Mucosa of descending colon (tissue), 3 donors: ENCODE measurements at regions not wholly inside any gene's neighbourhood (a gene's known extent, or its start where the extent isn't known, plus 50 kb on each side); places are given as distances from the start of the nearest gene placed in this dataset.

Source experiments
- ATAC-seq: fragments of 200-7000 bp; cut with Tn5 transposase; one replicate; pipeline ENCODE4 v1.9.1; 2020; ENCODE audit warnings: mild to moderate bottlenecking, moderate library complexity
- DNase-seq, 3 donors: peaks; one replicate each; pipeline ENCODE4 v3.0.0-alpha.2; 2020
- H3K36me3 ChIP-seq: fragments of 200-600 bp; one replicate; pipeline ENCODE4 v1.8.0; 2021; ENCODE audit warnings: low read depth, mild to moderate bottlenecking
- H3K4me1 ChIP-seq: fragments of 200-600 bp; one replicate; pipeline ENCODE4 v1.8.0; 2021; ENCODE audit warnings: low read depth, mild to moderate bottlenecking
- H3K4me3 ChIP-seq: fragments of 200-600 bp; one replicate; pipeline ENCODE4 v1.8.0; 2021; ENCODE audit warnings: mild to moderate bottlenecking
- H3K9me3 ChIP-seq: fragments of 200-600 bp; one replicate; pipeline ENCODE4 v1.8.0; 2021; ENCODE audit warnings: mild to moderate bottlenecking
- intact Hi-C, 2 donors: fragments of 100-400 bp; cut with DNase I in 1 of 2; cut with micrococcal nuclease in 1 of 2; formaldehyde crosslinking; loops; one replicate each; pipeline versions ENCODE4 v1.11.0 to v1.11.1; 2022; cut with DNase I, micrococcal nuclease
- TF ChIP-seq, protein P1 (sequence below): fragments of 200-600 bp; IDR thresholded peaks from one replicate; pipeline ENCODE4 v1.8.0; 2022; ENCODE audit warnings: antibody characterized with exemption, mild to moderate bottlenecking
- donor health status: DM: no; HTN: no; CAD: no; lungs with moderate emphysema.
- donor health status: DM: no; HTN: no; CAD: no.
- donor health status: DM: no; HTN: yes; CAD: no.

DNA sequence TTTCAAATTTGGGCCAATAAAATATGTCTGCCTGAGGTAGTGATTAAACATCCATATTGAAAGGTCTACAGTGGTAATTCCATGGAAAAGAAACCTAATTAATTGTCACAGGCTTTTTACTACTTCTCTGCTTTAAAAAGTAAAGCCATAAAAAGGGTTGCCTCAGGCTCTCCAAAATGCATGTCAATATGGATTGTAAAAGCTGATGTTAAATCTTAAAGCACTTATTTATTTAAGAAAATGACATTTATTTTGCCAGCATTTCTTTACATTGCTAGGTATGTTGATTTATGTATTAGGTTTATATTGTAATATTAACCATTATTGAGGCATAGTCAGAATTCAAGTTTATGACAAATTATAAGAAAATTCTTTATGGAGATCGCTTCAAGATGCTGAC is 133.2 kb downstream of the OPN5 start:
- ATAC-seq (no peak), DNase-seq (no peak)
- Histone ChIP-seq H3K9me3 (no peaks in the 10 kb centered on the region), H3K4me3 (no peak overlapping the region), H3K36me3 (no peaks in the 10 kb centered on the region), H3K4me1 (no peaks in the 10 kb centered on the region)
- intact Hi-C loops: no loop called here
- TF ChIP-seq, protein P1, sequence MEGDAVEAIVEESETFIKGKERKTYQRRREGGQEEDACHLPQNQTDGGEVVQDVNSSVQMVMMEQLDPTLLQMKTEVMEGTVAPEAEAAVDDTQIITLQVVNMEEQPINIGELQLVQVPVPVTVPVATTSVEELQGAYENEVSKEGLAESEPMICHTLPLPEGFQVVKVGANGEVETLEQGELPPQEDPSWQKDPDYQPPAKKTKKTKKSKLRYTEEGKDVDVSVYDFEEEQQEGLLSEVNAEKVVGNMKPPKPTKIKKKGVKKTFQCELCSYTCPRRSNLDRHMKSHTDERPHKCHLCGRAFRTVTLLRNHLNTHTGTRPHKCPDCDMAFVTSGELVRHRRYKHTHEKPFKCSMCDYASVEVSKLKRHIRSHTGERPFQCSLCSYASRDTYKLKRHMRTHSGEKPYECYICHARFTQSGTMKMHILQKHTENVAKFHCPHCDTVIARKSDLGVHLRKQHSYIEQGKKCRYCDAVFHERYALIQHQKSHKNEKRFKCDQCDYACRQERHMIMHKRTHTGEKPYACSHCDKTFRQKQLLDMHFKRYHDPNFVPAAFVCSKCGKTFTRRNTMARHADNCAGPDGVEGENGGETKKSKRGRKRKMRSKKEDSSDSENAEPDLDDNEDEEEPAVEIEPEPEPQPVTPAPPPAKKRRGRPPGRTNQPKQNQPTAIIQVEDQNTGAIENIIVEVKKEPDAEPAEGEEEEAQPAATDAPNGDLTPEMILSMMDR: no peak

DNA sequence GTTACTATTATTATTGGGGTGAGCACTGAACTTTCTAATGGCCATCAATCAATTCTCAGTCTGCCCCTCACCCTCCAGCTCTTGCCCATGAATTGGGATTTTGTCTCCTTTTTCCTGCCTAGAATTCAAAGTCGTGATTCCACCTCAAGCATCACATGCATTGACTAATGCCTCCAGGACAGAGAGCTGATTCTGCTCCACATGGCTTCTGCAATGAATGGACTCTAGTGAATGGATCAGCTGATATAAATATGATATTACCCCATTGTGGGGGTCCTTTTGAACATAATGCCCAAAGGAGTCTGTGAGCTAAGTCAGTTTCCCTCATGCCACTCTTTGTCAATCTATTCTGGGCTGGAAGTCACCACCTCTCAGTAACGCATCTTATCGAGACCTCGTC is 126.4 kb downstream of the OPN5 start:
- no peaks in the 10 kb centered on the region for H3K4me1 ChIP-seq

DNA sequence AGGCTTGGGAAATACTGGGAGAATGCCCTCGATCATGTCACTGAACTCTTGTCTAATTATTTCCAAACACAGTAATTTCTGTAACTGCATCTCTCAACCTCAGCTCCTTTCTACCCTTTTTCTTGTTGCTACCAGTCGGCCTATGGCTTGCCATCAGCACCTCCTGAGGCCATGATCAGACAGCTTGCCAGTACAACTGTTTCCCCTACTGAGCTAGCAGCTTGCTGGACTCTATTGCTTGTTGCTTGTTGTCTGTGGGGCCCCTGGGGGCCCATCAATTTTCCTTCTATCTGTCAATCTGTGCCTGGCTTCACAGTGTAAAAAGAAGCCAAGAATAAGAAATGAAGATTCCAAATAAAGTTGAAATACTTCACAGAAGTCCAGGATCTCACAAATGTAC is 123.9 kb downstream of the OPN5 start:
- Histone ChIP-seq H3K36me3 (no peaks in the 10 kb centered on the region), H3K4me1 (no peaks in the 10 kb centered on the region), H3K9me3 (no peaks in the 10 kb centered on the region), H3K4me3 (no peak overlapping the region)
- no peak for ATAC-seq
- no peak for DNase-seq
- intact Hi-C loops: no loop called here
- TF ChIP-seq, protein P1: no peak

More for the DNA sequence above, 126.4 kb downstream of the OPN5 start:
- H3K36me3 ChIP-seq: no peaks in the 10 kb centered on the region
- H3K4me3 ChIP-seq: no peak overlapping the region
- ATAC-seq (no peak), DNase-seq (no peak)
- H3K9me3 ChIP-seq: no peaks in the 10 kb centered on the region
- TF ChIP-seq, protein P1: no peak
- intact Hi-C loops: no loop called here

DNA sequence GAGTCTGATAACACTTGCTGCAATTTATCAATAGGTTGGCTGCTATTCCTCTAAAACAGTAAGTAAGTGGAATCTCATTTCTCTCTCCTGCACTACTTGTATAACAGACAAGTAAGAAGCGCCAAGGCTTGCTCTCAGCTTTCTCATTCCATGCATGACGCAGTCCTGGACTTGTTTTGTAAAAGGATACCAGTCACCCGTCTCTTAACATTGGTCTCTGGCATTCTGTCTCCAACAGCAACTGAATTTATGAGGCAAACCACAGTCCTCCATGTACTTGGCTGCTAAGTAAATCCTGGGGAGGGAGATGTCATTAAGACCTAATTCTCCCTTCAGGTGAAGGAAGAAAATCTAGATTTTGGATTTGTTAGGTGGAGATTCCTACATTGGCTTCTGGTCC is 115.4 kb downstream of the OPN5 start:
- H3K4me3 ChIP-seq: no peak overlapping the region
- H3K9me3 ChIP-seq: no peaks in the 10 kb centered on the region
- TF ChIP-seq, protein P1: no peak
- intact Hi-C loops: no loop called here
- DNase-seq: no peak
- no peaks in the 10 kb centered on the region for H3K4me1 ChIP-seq
- ATAC-seq: no peak
- no peaks in the 10 kb centered on the region for H3K36me3 ChIP-seq

DNA sequence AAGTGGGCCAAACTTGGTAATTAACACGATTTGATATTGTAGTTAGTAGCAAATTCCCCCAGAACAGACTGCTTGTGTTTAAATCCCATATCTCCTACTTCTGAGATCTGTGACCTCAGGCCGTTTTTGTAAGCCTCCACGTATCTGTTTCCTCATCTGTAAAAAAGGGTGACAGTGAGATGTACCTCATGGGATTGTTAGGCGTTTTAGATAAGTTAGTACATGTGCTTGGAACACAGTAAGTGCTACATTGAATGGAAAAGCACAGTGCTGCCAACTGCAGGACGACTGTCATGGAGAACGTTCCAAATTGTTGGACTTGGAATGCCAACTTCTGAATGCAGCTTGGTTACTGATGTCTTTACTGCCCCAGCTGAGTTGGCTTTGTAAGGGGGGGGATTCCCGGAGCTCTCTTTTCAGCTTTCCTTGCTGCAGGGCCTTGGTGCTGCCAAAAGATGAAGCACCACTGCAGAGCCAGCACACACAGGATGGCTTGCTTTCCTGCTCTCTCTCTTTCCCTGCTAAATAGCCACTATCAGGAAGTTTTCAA is 108.6 kb downstream of the OPN5 start:
- no peak overlapping the region for H3K4me3 ChIP-seq
- intact Hi-C loops: no loop called here
- H3K36me3 ChIP-seq: no peaks in the 10 kb centered on the region
- no peaks in the 10 kb centered on the region for H3K4me1 ChIP-seq
- ATAC-seq (no peak), DNase-seq (no peak)
- H3K9me3 ChIP-seq: no peaks in the 10 kb centered on the region
- TF ChIP-seq, protein P1: no peak

DNA sequence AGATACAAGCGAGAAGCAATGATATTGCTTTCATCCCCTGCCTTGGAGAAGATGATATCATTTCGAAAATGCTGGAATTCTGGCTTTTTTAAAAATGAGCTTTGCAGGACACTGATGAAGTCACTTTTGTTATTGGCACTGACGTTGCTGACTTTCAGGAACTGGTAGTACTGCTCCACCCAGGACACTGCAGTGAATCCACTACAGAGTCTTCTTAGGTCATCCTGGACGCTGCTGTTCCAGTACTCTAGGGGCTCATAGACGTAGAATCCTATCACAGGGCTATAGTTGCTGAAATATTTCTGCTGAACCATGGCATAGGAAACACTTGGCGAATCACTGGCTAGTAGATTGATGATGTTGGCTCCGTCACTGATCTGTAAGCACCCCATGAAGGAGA is 97.2 kb downstream of the OPN5 start:
- no peaks in the 10 kb centered on the region for H3K9me3 ChIP-seq
- H3K4me1 ChIP-seq: no peaks in the 10 kb centered on the region
- DNase-seq (no peak), ATAC-seq (no peak)
- intact Hi-C loops: no loop called here
- no peak overlapping the region for H3K4me3 ChIP-seq
- TF ChIP-seq, protein P1: no peak
- H3K36me3 ChIP-seq: no peaks in the 10 kb centered on the region
